Glutamatergic neuron (in vitro differentiated cells): ENCODE measurements at regions not wholly inside any gene's neighbourhood (a gene's known extent, or its start where the extent isn't known, plus 50 kb on each side); places are given as distances from the start of the nearest gene placed in this dataset.

Source experiments
- DNase-seq: peaks from one replicate; pipeline ENCODE4 v3.0.0; 2022
- H3K27ac Mint-ChIP-seq: one replicate; pipeline ENCODE4 v1.8.0; 2020; ENCODE audit warnings: mild to moderate bottlenecking, mixed read lengths, inconsistent platforms; ENCODE audit not compliant: unreplicated experiment
- H3K27me3 Mint-ChIP-seq: one replicate; pipeline ENCODE4 v1.8.0; 2020; ENCODE audit warnings: mild to moderate bottlenecking, moderate library complexity, mixed read lengths, inconsistent platforms; ENCODE audit not compliant: unreplicated experiment
- H3K36me3 Mint-ChIP-seq: one replicate; pipeline ENCODE4 v1.8.0; 2020; ENCODE audit warnings: mild to moderate bottlenecking, mixed read lengths, inconsistent platforms; ENCODE audit not compliant: unreplicated experiment
- H3K4me1 Mint-ChIP-seq: one replicate; pipeline ENCODE4 v1.8.0; 2020; ENCODE audit warnings: mild to moderate bottlenecking, low read depth, mixed read lengths, inconsistent platforms; ENCODE audit not compliant: unreplicated experiment
- H3K4me3 Mint-ChIP-seq: one replicate; pipeline ENCODE4 v1.8.0; 2020; ENCODE audit warnings: mild to moderate bottlenecking, mixed read lengths, inconsistent platforms; ENCODE audit not compliant: unreplicated experiment
- H3K9me3 Mint-ChIP-seq: one replicate; pipeline ENCODE4 v1.8.0; 2020; ENCODE audit warnings: mild to moderate bottlenecking, moderate library complexity, mixed read lengths, inconsistent platforms; ENCODE audit not compliant: unreplicated experiment
- CTCF ChIP-seq: fragments of 200-600 bp; sonication (generic); IDR thresholded peaks from one replicate; pipeline ENCODE4 v1.5.0; 2021; ENCODE audit not compliant: partially characterized antibody, unreplicated experiment

- DNase-seq, result no peak
- H3K4me1 Mint-ChIP-seq, result no peaks in the 10 kb centered on the region
Observed at GRCh38 chr16:63612462-63613227, 1509.2 kb downstream of the CDH11 start.

GRCh38 chr16:63606778-63607177 is 1515.1 kb downstream of the CDH11 start:
- TF ChIP-seq CTCF, result no peak
- H3K9me3 Mint-ChIP-seq, result no peaks in the 10 kb centered on the region
- no peaks in the 10 kb centered on the region for H3K4me1 Mint-ChIP-seq
- no peaks in the 10 kb centered on the region for H3K27me3 Mint-ChIP-seq
- H3K36me3 Mint-ChIP-seq, result no peaks in the 10 kb centered on the region
- no peak overlapping the region for H3K4me3 Mint-ChIP-seq
- no peak overlapping the region for H3K27ac Mint-ChIP-seq
- DNase-seq, result no peak

More at GRCh38 chr16:63612462-63613227, 1509.2 kb downstream of the CDH11 start:
- Mint-ChIP-seq H3K27ac (no peak overlapping the region), H3K4me3 (no peak overlapping the region), H3K36me3 (no peaks in the 10 kb centered on the region), H3K9me3 (no peaks in the 10 kb centered on the region), H3K27me3 (peaks cover 2% of the 10 kb centered on the region)
- no peak for TF ChIP-seq CTCF

GRCh38 chr16:63602206-63602927 is 1519.5 kb downstream of the CDH11 start:
- H3K36me3 Mint-ChIP-seq, result no peaks in the 10 kb centered on the region
- H3K27me3 Mint-ChIP-seq, result no peaks in the 10 kb centered on the region
- no peak for TF ChIP-seq CTCF
- no peak overlapping the region for H3K4me3 Mint-ChIP-seq
- no peaks in the 10 kb centered on the region for H3K4me1 Mint-ChIP-seq
- no peak overlapping the region for H3K27ac Mint-ChIP-seq
- DNase-seq, result no peak
- H3K9me3 Mint-ChIP-seq, result no peaks in the 10 kb centered on the region

GRCh38 chr16:63596716-63597115 is 1525.1 kb downstream of the CDH11 start:
- H3K27ac Mint-ChIP-seq, result no peak overlapping the region
- H3K4me1 Mint-ChIP-seq, result peaks cover 3% of the 10 kb centered on the region
- no peaks in the 10 kb centered on the region for H3K36me3 Mint-ChIP-seq
- no peaks in the 10 kb centered on the region for H3K9me3 Mint-ChIP-seq
- no peak for TF ChIP-seq CTCF
- DNase-seq, result no peak
- no peak overlapping the region for H3K4me3 Mint-ChIP-seq
- no peaks in the 10 kb centered on the region for H3K27me3 Mint-ChIP-seq

- no peak overlapping the region for H3K4me3 Mint-ChIP-seq
- no peaks in the 10 kb centered on the region for H3K27me3 Mint-ChIP-seq
- no peak overlapping the region for H3K27ac Mint-ChIP-seq
- H3K4me1 Mint-ChIP-seq, result peaks cover 3% of the 10 kb centered on the region
- DNase-seq, result no peak
- no peaks in the 10 kb centered on the region for H3K9me3 Mint-ChIP-seq
- H3K36me3 Mint-ChIP-seq, result no peaks in the 10 kb centered on the region
- TF ChIP-seq CTCF, result no peak
Observed at GRCh38 chr16:63592852-63593251, 1529.0 kb downstream of the CDH11 start.
